Activated CD4-positive, CD25-positive, alpha-beta regulatory T cell (primary cell): ENCODE measurements at regions not wholly inside any gene's neighbourhood (a gene's known extent, or its start where the extent isn't known, plus 50 kb on each side); places are given as distances from the start of the nearest gene placed in this dataset.
"Not testable (repeated sequence)": the region's sequence is repeated elsewhere in the genome, so short reads cannot be mapped to it uniquely, and the experiment has no call there.

Experiments used
- DNase-seq, 4 experiments: peaks; one replicate each; lab custom pipeline; 2025; lab: John Stamatoyannopoulos, UW

DNA sequence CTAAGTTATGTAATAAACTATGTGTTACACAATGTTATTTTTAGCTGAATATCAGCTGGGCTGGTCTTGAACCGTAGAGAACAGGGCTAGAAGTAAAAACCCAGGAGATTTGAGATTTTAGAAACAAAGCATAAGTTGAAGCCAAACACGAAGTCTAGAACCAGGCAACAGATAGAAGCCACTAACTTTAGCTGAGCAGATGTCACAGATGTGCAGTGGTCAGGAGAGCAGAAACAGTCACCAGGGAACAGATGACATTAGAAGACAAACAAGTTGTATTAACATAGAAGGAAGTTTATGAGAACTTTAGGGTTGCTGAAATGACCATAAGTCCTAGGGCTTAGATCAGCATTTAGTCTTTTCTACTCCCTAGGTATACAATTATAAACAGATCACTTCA, 731.0 kb downstream of the ZNF385D start:
- DNase-seq, result no peak

DNA sequence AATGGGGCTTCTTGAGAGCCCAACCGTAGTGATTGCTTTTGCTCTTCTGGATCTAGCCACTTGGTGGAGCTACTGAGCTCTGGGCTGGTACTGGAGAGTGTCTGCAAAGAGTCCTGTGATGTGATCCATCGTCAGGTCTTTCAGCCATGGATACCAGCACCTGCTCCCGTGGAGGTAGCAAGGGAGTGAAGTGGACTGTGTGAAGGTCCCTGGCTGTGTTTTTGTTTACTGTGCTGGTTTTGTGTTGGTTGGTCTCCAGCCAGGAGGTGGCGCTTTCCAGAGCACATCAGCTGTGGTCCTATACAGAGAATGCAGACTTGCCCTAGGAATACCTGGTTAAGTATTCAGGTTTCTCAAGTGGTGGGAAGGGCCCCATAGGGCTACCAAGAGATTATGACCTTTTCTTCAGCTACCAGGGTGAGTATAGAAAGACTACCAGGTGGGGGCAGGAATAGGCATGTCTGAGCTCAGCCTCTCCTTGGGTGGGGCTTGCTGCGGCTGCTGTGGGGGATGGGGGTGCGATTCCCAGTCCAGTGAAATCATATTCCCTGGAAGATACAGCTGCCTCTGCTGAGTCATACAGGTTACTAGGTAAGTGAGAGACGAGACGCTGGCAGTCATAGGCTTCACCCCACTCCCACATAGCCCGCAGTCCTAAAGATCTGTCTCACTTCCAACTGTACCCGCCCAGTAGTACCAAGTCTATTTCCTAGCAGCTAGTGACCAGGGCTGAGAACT, 733.7 kb downstream of the ZNF385D start:
- no peak for DNase-seq

DNA sequence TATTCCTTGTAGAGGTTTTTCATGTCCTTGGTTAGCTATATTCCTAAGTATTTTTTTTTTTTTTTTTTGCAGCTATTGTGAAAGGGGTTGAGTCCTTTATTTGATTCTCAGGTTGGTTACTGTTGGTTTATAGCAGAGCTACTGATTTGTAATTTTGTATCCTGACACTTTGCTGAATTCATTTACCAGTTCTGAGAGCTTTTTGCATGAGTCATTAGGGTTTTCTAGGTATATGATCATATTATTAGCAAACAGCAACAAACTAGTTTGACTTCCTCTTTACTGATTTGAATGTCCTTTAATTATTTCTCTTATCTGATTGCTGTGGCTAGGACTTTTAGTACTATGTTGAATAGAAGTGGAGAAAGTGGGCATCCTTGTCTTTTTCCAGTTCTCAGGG, 737.4 kb downstream of the ZNF385D start:
- no peak for DNase-seq

DNA sequence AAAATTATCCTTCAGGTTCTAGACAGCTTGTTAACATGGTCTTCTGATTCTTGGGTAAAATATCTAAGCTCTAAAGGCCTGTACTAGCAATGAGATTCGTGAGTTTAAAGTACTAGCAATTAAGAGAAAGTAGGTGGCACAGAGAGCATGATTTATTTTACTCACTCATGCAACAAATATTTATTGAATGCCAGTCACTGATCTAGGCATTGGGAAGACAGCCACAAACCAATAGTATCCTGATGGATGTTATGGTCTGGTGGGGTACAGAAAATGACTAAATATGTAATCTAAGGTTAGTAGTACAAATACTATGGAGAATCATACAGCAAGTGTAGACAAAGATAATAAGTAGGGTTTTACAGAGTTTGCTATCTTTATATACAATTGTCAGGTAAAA, 751.3 kb downstream of the ZNF385D start:
- no peak for DNase-seq

DNA sequence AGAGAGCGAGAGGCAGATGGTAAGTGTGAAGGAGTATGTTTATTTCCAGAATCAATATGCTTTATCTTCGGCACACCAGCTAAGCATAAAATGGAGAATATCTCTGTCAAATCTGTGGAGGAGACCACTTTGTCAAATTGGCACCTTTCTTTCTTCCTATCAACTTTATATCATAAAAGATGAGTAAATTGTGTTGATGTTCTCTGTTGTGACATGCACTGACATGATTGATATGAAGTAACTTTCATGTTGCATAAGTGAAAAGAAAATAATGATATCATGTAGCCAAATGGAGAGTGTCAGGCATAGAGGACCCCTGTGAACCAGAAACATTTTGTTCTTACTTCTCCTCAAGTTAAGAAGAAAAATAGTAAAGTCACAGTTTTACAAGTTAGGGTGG, 753.8 kb downstream of the ZNF385D start:
- no peak for DNase-seq

DNA sequence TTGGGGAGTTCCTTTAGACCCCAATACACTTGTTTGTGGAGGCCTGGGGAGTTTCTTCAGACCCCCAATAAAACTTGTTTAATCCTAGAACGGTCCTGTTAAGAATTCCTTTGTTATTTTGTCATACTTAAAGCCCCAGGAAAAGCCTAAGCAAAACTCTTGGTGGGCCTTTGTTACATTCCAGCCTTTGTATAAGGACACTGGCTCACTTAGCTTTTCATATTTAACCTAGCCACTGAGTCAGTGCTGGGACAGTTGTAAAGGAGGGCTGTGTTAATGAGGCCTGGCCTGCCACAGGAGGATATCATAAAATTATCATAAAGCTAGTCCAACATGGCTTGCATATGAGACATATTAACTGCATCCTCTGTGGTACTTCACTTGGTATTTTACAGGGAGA, 760.1 kb downstream of the ZNF385D start:
- DNase-seq, result no peak

DNA sequence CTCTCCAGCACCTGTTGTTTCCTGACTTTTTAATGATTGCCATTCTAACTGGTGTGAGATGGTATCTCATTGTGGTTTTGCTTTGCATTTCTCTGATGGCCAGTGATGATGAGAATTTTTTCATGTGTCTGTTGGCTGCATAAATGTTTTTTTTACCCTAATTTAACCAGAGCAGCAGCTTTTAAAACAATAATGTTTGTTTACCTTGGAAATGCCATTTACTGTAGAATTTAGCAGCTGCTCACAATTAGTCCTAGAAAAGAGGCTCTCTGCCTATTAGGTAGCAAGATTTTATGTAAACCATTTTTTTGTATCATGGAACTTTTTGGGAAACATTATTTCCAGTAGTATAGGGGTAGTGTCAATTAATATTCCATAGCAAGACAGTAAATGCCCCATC, 761.4 kb downstream of the ZNF385D start:
- not testable (repeated sequence) for DNase-seq

DNA sequence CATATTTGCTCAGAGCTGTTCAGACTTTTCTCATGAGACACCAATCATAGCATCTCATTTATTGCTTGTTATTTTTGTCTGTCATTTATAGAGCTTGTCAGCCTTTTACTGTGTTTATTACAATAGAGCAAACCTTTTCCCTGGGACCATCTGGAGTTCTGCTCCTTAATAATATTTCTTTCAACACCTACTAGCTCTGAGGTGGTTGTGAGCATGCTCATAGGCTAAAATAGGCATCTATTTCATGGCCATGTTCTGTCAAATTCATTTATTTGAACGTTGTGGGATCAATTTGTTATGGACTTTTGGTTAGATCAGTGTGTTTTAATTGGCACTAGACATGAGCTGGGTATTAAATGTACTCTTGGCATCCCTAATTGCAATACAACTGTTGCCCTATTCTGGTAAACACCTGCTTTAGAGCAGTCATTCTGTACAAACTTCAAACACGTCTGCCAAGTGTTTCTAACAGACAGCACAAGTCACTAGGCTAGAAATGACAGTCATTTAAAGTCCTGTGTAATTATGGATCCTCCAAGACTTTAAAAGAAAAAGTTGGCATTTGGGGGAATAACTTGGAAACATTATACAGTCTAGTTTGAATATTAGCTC, 766.3 kb downstream of the ZNF385D start:
- DNase-seq, result no peak

DNA sequence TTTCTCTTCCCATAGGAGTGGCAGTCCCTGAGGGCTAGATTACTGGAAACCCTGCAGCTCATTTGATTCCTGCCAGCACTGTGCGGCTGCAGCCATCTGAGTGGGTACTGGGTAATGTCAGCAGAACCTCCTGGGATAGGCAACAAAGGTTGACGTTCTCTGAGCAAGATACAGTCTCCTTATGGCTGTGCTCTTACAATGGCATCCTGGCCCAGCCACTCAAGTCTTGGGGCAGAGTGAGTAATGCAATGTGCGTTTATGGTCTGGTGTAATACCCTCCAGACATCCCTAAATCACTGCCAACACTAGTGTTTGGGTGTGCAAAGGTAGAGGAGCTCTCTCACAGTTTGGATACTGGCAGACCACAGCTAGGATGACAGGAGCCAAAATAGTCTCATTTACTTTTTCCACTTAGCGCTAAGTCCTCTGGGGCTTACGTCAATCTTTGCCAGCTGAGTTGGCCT, 775.8 kb downstream of the ZNF385D start:
- no peak for DNase-seq

DNA sequence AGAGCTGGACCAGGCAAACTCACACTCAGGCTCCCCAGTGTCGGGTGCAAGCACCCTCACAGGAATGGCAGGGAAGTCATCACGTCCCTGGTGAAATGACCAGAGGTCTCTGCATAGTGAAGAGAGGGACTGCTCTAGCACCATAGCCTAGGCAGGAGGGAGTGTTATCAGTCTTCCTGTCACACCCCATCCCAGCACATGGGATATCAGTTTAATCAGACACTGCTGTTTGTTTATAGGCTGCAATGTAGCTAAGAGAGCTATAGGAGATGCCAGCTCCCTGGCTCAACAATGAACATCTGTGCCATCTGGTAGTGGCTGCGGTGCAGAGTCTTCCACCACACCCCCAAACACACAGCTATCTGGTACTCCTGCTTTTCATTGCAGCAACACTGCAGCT, 776.6 kb downstream of the ZNF385D start:
- DNase-seq, result no peak

DNA sequence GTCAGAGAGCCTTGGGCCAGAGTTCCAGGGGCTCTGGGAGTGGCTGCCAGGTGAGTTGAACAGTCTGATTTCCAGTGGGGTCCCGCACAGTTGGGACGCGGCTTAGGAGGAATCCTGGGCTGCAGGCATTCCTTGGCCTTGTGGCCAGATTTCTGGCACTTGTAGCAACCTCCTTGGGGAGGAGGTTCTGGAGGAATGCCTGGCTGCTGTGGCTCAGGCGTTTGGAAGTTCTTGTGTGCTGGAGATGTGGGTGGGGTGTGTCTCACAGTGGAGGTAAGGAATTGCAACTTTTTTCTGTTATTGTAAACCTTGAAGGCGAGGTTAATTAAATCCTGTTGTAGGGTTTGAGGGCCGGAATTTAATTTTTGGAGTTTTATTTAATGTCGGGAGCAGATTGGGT, 780.2 kb downstream of the ZNF385D start:
- DNase-seq, result not testable (repeated sequence)

DNA sequence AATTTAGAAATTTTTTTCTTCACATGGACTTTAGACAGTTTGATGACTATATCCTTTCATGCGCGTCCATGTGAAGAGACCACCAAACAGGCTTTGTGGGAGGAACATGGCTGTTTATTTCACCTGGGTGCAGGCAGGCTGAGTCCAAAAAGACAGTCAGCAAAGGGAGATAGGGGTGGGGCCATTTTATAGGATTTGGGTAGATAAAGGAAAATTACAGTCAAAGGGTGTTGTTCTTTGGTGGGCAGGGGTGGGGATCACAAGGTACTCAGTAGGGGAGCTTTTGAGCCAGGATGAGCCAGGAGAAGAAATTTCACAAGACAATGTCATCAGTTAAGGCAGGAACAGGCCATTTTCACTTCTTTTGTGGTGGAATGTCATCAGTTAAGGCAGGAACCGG, 781.5 kb upstream of the SGO1 start:
- not testable (repeated sequence) for DNase-seq

DNA sequence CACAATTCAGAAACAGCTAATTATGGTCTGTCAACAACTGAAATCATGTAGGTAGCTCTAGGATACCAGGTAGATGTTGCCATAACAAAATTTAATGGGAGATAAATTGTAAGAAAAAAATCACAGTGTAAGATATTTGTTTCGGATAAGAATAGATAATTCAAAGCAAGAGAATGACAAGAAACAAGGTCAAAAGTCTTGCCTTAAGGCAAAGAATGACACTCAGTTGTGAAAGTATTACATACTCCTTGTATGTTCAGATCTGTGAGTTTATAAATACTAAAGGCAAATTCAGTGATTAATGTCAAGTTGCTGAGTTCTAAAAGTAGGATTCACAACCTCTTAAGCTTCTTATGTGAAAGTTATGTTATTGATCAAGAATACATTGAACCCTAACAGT, 772.2 kb upstream of the SGO1 start:
- no peak for DNase-seq

DNA sequence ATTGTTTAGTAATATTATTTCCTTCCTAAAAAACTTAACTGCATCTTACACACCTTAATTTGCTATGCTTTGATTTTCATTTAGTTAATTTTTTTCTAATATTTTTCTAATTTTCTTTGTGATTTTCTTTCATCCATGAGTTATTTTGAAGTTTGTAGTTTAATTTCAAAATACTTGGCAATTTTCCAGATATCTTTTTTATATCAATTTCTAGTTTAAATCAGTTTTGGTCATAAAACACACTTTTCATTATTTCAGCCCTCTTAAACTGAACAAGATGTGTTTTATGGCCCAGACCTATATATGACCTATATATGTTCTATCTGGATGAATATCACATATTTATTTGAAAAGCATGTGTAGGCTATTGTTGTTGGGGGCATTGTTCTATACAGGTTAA, 759.9 kb upstream of the SGO1 start:
- DNase-seq, result no peak

DNA sequence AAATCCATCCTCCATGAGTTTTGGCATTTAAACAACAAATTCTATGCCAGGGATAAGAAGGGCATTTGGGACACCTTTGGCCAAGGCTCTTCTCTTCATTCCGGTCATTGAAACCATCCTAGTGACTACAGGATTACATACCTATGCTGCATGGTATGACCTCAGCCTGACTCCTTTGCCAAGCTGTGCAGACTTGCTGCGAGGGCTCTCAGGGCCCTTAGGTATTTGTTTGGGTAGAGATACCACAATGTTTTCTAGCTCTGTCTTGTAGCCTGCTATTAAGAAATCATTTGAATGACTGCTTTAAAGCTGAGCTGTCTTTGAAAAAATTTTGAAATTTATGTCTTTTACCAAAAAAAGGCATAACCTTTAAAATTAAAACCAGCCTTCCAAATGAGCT, 749.8 kb upstream of the SGO1 start:
- no peak for DNase-seq

DNA sequence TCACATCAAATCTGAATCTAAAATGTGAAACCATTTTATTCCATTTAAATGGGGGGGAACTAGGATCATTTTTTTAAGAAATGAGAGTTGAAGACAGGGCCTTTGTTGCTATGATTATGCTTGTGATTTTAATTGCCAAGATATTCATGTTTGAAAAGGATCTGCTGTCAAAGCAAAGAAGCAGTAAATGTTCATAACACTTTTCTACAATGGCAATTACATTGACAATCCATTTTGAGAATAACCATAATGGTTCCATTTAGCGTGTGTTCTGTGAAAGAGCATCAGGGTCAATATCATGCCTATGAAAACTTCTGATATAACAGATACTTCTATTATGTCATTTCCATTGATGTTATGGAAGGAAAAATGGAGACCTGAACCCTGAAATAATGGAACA, 745.8 kb upstream of the SGO1 start:
- DNase-seq, result no peak

DNA sequence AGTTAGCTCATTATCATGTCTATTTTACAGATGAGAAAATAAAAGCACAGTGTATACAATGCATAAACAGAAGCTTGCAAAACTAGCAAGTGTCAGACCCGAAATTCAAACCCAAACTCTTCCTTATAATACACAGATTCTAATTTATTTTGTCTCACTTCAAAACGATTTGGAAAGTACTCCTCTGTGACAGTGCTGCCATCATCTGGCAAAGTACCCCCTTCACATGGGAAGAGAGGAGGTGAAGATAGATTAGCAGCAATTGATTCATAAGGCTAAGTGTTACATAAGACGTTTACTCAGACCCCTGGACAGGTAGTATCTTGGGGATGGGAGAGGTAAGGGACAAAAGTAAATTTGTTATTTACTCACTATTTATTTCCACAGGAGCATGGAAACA, 744.0 kb upstream of the SGO1 start:
- DNase-seq, result no peak

DNA sequence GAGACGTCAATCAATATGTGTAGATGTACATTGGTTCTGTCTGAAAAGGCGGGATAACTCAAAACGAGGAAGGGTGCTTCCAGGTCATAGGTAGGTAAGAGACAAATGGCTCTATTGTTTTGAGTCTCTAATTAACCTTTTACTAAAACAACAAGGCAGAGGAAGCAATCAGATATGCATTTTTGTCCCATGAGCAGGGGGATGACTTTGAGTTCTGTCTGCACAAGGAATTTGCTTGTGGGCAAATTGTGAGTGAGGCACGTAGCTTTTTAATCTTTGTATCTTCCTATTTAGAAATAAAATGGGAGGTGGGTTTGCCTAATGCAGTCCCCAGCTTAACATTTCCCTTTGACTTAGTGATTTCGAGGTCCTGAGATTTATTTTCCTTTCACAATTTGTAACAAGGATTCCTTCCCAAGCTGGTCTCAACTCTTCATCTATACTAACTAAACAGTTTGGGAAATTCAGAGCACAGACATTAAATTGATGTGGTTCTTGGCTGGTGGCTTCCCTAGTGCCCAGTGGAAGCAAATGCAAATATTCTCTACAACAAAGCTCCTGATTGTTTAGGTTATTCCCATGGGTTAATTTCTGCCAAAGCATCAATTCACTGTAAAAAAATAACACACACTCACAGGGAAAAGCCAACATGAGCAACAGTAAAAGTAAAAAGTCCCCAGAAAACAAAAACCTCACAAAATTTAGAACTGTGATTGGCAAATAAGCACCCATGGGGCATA, 738.8 kb upstream of the SGO1 start:
- DNase-seq, result no peak

DNA sequence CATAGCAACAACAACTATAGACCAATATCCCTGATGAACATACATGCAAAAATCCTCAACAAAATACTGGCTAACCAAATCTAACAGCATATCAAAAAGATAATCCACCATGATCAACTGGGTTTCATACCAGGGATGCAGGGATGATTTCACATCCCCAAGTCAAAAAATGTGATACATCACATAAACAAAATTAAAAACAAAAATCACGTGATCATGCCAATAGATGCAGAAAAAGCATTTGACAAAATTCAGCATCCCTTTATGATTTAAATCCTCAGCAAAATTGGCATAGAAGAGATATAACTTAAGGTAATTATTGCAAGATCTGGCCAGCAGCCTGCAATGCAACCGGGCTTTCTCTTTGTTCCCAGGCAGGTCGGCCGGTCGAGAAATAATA, 735.1 kb upstream of the SGO1 start:
- DNase-seq, result not testable (repeated sequence)

DNA sequence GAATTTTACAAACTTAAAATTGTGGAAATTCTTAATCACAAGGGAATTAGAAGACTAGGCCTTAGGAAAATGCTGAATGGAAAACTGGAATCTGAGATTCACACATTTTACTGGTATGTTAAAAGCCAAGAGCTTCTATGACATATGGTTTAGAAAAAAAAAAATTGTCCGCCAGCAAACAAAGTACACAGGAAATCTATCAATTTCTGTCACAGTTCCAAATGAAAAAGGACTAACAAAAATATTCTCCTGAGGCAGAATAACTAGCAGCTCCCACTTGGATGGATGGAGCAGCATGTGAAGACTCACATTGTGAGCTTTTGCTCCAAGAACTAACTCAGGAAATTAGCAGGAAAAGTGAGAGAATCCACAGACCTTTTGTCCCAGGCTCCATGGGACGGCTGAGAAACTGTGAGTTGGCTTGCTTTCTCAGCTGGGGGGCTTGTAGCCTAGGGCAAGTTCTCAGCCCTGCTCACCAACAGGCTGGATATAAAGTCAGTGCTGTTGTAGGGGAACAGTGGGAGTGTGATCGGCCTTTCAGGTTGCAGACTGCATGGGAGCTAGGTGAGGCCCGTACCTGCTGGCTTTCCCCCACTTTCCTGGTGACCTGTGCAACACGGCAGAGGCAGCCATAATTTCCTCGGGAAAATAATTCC, 731.1 kb upstream of the SGO1 start:
- DNase-seq, result no peak

DNA sequence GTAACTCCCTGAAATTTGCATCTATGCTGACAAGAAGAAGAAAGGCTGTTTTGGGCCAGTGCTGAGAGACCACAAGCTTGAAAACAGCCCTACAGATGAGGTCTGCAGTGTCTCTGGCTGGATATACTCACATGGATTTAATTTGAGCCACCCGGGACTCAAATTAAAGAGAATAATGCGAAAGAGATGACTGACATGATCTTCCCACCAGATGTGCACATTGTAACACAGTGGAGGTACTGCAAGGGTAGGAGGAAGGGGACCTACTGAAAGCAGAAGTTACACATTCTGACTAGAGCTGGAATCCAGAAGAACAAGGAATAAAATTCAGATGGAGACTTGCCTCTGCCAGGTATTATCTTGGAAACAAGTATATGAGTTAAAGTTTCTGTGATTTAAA, 728.3 kb upstream of the SGO1 start:
- no peak for DNase-seq

DNA sequence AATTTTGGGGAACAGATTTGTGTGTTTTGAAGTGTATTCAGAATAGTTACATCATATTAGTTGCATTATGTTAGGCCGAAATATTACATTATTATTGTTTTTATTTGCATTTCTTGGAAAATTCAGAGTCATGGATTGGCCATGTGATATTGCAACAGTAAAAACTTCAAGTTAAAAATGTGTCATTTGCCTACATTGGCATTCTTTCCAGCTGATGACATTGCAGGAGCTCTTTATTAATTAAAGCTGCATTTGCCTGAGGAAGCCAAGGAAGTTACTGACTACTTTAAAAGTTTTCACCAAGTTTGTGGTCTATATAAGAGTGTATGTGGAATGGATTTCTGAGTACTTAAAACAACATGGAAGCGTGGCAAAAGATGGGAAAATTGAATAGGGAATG, 726.4 kb upstream of the SGO1 start:
- no peak for DNase-seq

DNA sequence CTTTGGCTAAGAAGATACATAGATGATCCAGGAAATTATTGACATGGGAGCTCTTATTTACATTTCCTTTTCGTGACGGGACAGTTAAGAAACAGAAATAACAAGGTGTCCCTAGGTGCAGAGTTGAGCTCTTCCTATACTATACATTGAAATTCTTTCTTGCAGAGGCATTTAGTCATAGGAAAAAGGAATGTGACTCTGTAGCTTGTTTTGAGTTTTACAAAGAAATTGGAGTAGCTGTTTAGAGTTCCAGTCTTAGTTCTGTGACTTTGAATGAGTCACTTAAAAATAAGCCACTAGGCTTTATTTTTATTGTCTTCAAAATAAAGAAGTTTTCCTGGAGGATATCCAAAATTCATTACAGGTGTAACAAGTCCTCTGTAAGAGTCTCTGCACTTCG, 723.5 kb upstream of the SGO1 start:
- no peak for DNase-seq
